T-helper 1 cell treated with Interleukin-12 subunit alpha and Interleukin-12 subunit beta and Interleukin-4 antibody, amounts not matched to agents 30 μg/mL and 1 μg/mL, for 36 hours (primary cell): ENCODE measurements at regions not wholly inside any gene's neighbourhood (a gene's known extent, or its start where the extent isn't known, plus 50 kb on each side); places are given as distances from the start of the nearest gene placed in this dataset.

Source experiments
- H3K27ac Mint-ChIP-seq: one replicate; pipeline ENCODE4 v1.8.0; 2021; ENCODE audit warnings: mild to moderate bottlenecking, mixed read lengths
- H3K27me3 Mint-ChIP-seq: one replicate; pipeline ENCODE4 v1.8.0; 2021; ENCODE audit warnings: low read depth, mixed read lengths
- H3K36me3 Mint-ChIP-seq: one replicate; pipeline ENCODE4 v1.8.0; 2021; ENCODE audit warnings: low read depth, mixed read lengths
- H3K4me1 Mint-ChIP-seq: one replicate; pipeline ENCODE4 v1.8.0; 2021; ENCODE audit warnings: low read depth, mixed read lengths
- H3K4me3 Mint-ChIP-seq: one replicate; pipeline ENCODE4 v1.8.0; 2021; ENCODE audit warnings: mild to moderate bottlenecking, moderate library complexity, mixed read lengths
- H3K9me3 Mint-ChIP-seq: one replicate; pipeline ENCODE4 v1.8.0; 2021; ENCODE audit warnings: mixed read lengths

- H3K4me3 Mint-ChIP-seq: no peak overlapping the region
Measured at GRCh38 chr4:23337292-23337691, 552.6 kb downstream of the PPARGC1A start.

GRCh38 chr4:23333946-23334878, 555.6 kb downstream of the PPARGC1A start:
- H3K4me1 Mint-ChIP-seq: peaks cover 30% of the 10 kb centered on the region
- no peaks in the 10 kb centered on the region for H3K9me3 Mint-ChIP-seq
- no peaks in the 10 kb centered on the region for H3K27me3 Mint-ChIP-seq
- peak overlapping the region; percentile 91 for H3K27ac Mint-ChIP-seq
- H3K4me3 Mint-ChIP-seq: peak overlapping the region; percentile 43
- H3K36me3 Mint-ChIP-seq: no peaks in the 10 kb centered on the region

More at GRCh38 chr4:23337292-23337691, 552.6 kb downstream of the PPARGC1A start:
- Mint-ChIP-seq H3K27ac (no peak overlapping the region), H3K27me3 (no peaks in the 10 kb centered on the region), H3K36me3 (no peaks in the 10 kb centered on the region), H3K9me3 (no peaks in the 10 kb centered on the region), H3K4me1 (peaks cover 30% of the 10 kb centered on the region)

- no peaks in the 10 kb centered on the region for H3K36me3 Mint-ChIP-seq
- H3K9me3 Mint-ChIP-seq: no peaks in the 10 kb centered on the region
- peaks cover 30% of the 10 kb centered on the region for H3K4me1 Mint-ChIP-seq
- no peak overlapping the region for H3K4me3 Mint-ChIP-seq
- peak overlapping the region; percentile 91 for H3K27ac Mint-ChIP-seq
- no peaks in the 10 kb centered on the region for H3K27me3 Mint-ChIP-seq
Measured at GRCh38 chr4:23333556-23333945, 556.3 kb downstream of the PPARGC1A start.

GRCh38 chr4:23332313-23332712, 557.5 kb downstream of the PPARGC1A start:
- Mint-ChIP-seq H3K4me3 (no peak overlapping the region), H3K9me3 (no peaks in the 10 kb centered on the region), H3K36me3 (peaks cover 1% of the 10 kb centered on the region), H3K4me1 (peaks cover 26% of the 10 kb centered on the region), H3K27me3 (no peaks in the 10 kb centered on the region), H3K27ac (peak overlapping the region; percentile 67)

GRCh38 chr4:23327120-23327519, 562.7 kb downstream of the PPARGC1A start:
- H3K36me3 Mint-ChIP-seq: peaks cover 1% of the 10 kb centered on the region
- peaks cover 4% of the 10 kb centered on the region for H3K9me3 Mint-ChIP-seq
- H3K27ac Mint-ChIP-seq: no peak overlapping the region
- H3K4me1 Mint-ChIP-seq: peaks cover 6% of the 10 kb centered on the region
- H3K4me3 Mint-ChIP-seq: no peak overlapping the region
- no peaks in the 10 kb centered on the region for H3K27me3 Mint-ChIP-seq

GRCh38 chr4:23324021-23324690, 565.7 kb downstream of the PPARGC1A start:
- peaks cover 4% of the 10 kb centered on the region for H3K9me3 Mint-ChIP-seq
- H3K27ac Mint-ChIP-seq: no peak overlapping the region
- H3K27me3 Mint-ChIP-seq: peaks cover 3% of the 10 kb centered on the region
- H3K4me3 Mint-ChIP-seq: no peak overlapping the region
- H3K36me3 Mint-ChIP-seq: peaks cover 1% of the 10 kb centered on the region
- peaks cover 7% of the 10 kb centered on the region for H3K4me1 Mint-ChIP-seq

GRCh38 chr4:23323436-23323835, 566.4 kb downstream of the PPARGC1A start:
- Mint-ChIP-seq H3K4me1 (peaks cover 7% of the 10 kb centered on the region), H3K27me3 (peaks cover 3% of the 10 kb centered on the region), H3K27ac (no peak overlapping the region), H3K36me3 (peaks cover 1% of the 10 kb centered on the region), H3K9me3 (peaks cover 4% of the 10 kb centered on the region), H3K4me3 (no peak overlapping the region)

- H3K27ac Mint-ChIP-seq: no peak overlapping the region
- no peak overlapping the region for H3K4me3 Mint-ChIP-seq
- peaks cover 7% of the 10 kb centered on the region for H3K4me1 Mint-ChIP-seq
- peaks cover 4% of the 10 kb centered on the region for H3K9me3 Mint-ChIP-seq
- peaks cover 3% of the 10 kb centered on the region for H3K27me3 Mint-ChIP-seq
- H3K36me3 Mint-ChIP-seq: no peaks in the 10 kb centered on the region
Measured at GRCh38 chr4:23322732-23323131, 567.1 kb downstream of the PPARGC1A start.

- H3K4me1 Mint-ChIP-seq: peaks cover 7% of the 10 kb centered on the region
- peaks cover 7% of the 10 kb centered on the region for H3K27me3 Mint-ChIP-seq
- H3K4me3 Mint-ChIP-seq: no peak overlapping the region
- H3K36me3 Mint-ChIP-seq: no peaks in the 10 kb centered on the region
- H3K9me3 Mint-ChIP-seq: peaks cover 3% of the 10 kb centered on the region
- no peak overlapping the region for H3K27ac Mint-ChIP-seq
Measured at GRCh38 chr4:23320931-23321587, 568.8 kb downstream of the PPARGC1A start.

- no peak overlapping the region for H3K27ac Mint-ChIP-seq
- no peaks in the 10 kb centered on the region for H3K36me3 Mint-ChIP-seq
- peaks cover 4% of the 10 kb centered on the region for H3K27me3 Mint-ChIP-seq
- H3K4me1 Mint-ChIP-seq: no peaks in the 10 kb centered on the region
- H3K4me3 Mint-ChIP-seq: no peak overlapping the region
- H3K9me3 Mint-ChIP-seq: no peaks in the 10 kb centered on the region
Measured at GRCh38 chr4:23312686-23313085, 577.2 kb downstream of the PPARGC1A start.

GRCh38 chr4:23311983-23312382, 577.9 kb downstream of the PPARGC1A start:
- Mint-ChIP-seq H3K4me1 (no peaks in the 10 kb centered on the region), H3K27me3 (peaks cover 2% of the 10 kb centered on the region), H3K36me3 (no peaks in the 10 kb centered on the region), H3K4me3 (no peak overlapping the region), H3K9me3 (no peaks in the 10 kb centered on the region), H3K27ac (no peak overlapping the region)

- Mint-ChIP-seq H3K27ac (no peak overlapping the region), H3K36me3 (no peaks in the 10 kb centered on the region), H3K4me1 (peaks cover 7% of the 10 kb centered on the region), H3K9me3 (no peaks in the 10 kb centered on the region), H3K27me3 (no peaks in the 10 kb centered on the region), H3K4me3 (no peak overlapping the region)
Measured at GRCh38 chr4:23305026-23305425, 584.8 kb downstream of the PPARGC1A start.

GRCh38 chr4:23298371-23298770, 591.5 kb downstream of the PPARGC1A start:
- H3K9me3 Mint-ChIP-seq: no peaks in the 10 kb centered on the region
- H3K36me3 Mint-ChIP-seq: no peaks in the 10 kb centered on the region
- no peak overlapping the region for H3K27ac Mint-ChIP-seq
- H3K4me1 Mint-ChIP-seq: peaks cover 7% of the 10 kb centered on the region
- H3K27me3 Mint-ChIP-seq: no peaks in the 10 kb centered on the region
- H3K4me3 Mint-ChIP-seq: no peak overlapping the region

- H3K4me3 Mint-ChIP-seq: no peak overlapping the region
- H3K27ac Mint-ChIP-seq: no peak overlapping the region
- H3K36me3 Mint-ChIP-seq: no peaks in the 10 kb centered on the region
- H3K4me1 Mint-ChIP-seq: peaks cover 5% of the 10 kb centered on the region
- no peaks in the 10 kb centered on the region for H3K9me3 Mint-ChIP-seq
- H3K27me3 Mint-ChIP-seq: no peaks in the 10 kb centered on the region
Measured at GRCh38 chr4:23297327-23297726, 592.5 kb downstream of the PPARGC1A start.
